KMS-11 (cell line): ENCODE measurements at regions not wholly inside any gene's neighbourhood (a gene's known extent, or its start where the extent isn't known, plus 50 kb on each side); places are given as distances from the start of the nearest gene placed in this dataset.

Experiments used
- H2AFZ ChIP-seq: fragments of 200-600 bp; sonication (generic); 2 replicates; pipeline ENCODE4 v1.6.1; 2016; ENCODE audit warnings: antibody characterized with exemption, mixed run types, low read depth
- H3K27ac ChIP-seq: fragments of 200-600 bp; sonication (generic); 2 replicates; pipeline ENCODE4 v1.6.1; 2016; ENCODE audit warnings: mild to moderate bottlenecking, mixed run types
- H3K27me3 ChIP-seq: fragments of 200-600 bp; sonication (generic); 2 replicates; pipeline ENCODE4 v1.6.1; 2017; ENCODE audit warnings: mild to moderate bottlenecking, low read depth, mixed run types, moderate library complexity; ENCODE audit not compliant: insufficient read depth
- H3K36me3 ChIP-seq: fragments of 200-600 bp; sonication (generic); 2 replicates; pipeline ENCODE4 v1.6.1; 2017; ENCODE audit warnings: mild to moderate bottlenecking, mixed run types; ENCODE audit not compliant: insufficient read depth
- H3K4me1 ChIP-seq: fragments of 200-600 bp; sonication (generic); 2 replicates; pipeline ENCODE4 v1.6.1; 2016; ENCODE audit warnings: mild to moderate bottlenecking, low read depth, mixed run types; ENCODE audit not compliant: poor library complexity, severe bottlenecking
- H3K4me2 ChIP-seq: fragments of 200-600 bp; sonication (generic); 2 replicates; pipeline ENCODE4 v1.7.0; 2016; ENCODE audit warnings: mild to moderate bottlenecking, mixed run types
- H3K4me3 ChIP-seq: fragments of 200-600 bp; sonication (generic); IDR thresholded peaks from 2 replicates; pipeline ENCODE4 v1.6.1; 2017; ENCODE audit warnings: low read depth, low read length, mixed read lengths; ENCODE audit not compliant: insufficient read depth
- H3K79me2 ChIP-seq: fragments of 200-600 bp; sonication (generic); 2 replicates; pipeline ENCODE4 v1.6.1; 2016; ENCODE audit warnings: low read depth, mixed run types; ENCODE audit not compliant: insufficient read depth
- H3K9ac ChIP-seq: fragments of 200-600 bp; sonication (generic); 2 replicates; pipeline ENCODE4 v1.6.1; 2016; ENCODE audit warnings: mild to moderate bottlenecking, mixed run types
- H4K20me1 ChIP-seq: fragments of 200-600 bp; sonication (generic); 2 replicates; pipeline ENCODE4 v1.6.1; 2016; ENCODE audit warnings: mild to moderate bottlenecking, mixed run types; ENCODE audit not compliant: insufficient read depth
- CTCF ChIP-seq: fragments of 200-600 bp; sonication (generic); conservative IDR thresholded peaks from 2 replicates; pipeline ENCODE4 v1.6.1; 2017; ENCODE audit warnings: low read depth, mild to moderate bottlenecking, antibody characterized with exemption, low read length, moderate library complexity, mixed read lengths

GRCh38 chr7:153386556-153386955 is 627.0 kb downstream of the ACTR3B start:
- Histone ChIP-seq H2AFZ (no peak overlapping the region), H3K4me1 (no peaks in the 10 kb centered on the region), H3K9ac (no peak overlapping the region), H3K36me3 (no peaks in the 10 kb centered on the region), H3K79me2 (no peaks in the 10 kb centered on the region), H3K27me3 (no peaks in the 10 kb centered on the region), H3K27ac (no peak overlapping the region), H4K20me1 (no peaks in the 10 kb centered on the region), H3K4me3 (no peak overlapping the region), H3K4me2 (no peak overlapping the region)
- TF ChIP-seq CTCF = no peak

DNA sequence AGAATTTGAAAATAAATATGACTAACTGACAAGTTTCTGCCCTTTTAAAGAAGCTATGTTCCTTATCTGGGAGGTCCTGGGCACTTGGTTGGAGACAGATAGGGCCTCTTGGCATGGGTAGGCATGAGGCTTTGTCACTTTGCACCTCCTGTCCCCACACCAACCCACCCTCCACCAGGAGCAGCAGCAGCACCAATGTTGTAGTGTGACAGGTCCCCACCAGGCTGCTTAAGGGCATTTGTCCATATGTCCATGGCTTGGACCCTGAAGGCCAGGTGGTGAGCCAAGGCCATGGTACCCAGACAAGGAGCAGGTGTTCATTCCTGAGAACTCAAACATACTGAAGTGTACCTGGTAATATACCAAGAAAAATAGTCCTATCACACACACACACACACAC is 629.1 kb downstream of the ACTR3B start:
- Histone ChIP-seq H4K20me1 (no peaks in the 10 kb centered on the region), H3K36me3 (no peaks in the 10 kb centered on the region), H3K27me3 (no peaks in the 10 kb centered on the region), H3K4me1 (no peaks in the 10 kb centered on the region), H3K4me3 (no peak overlapping the region), H3K27ac (no peak overlapping the region), H3K79me2 (no peaks in the 10 kb centered on the region), H2AFZ (no peak overlapping the region), H3K9ac (no peak overlapping the region), H3K4me2 (no peak overlapping the region)
- no peak for TF ChIP-seq CTCF

DNA sequence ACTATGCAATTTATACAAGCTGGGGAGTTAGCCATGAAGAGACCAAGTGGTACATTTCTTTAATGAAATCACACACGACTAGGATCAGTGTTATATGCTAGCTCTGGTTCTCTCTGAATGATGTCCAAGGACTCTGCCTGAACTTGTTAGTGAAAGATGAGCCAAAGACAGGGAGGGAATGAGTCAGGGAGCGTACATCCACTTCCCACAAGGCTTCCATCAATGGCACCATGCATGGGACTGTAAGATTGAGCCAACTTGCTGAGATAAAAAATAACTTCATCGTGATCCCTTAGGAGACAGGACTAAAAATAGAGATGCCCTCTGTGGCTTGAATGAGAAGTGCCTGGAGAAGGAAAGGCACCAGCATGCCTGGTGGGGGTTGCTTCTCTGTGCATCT is 629.7 kb downstream of the ACTR3B start:
- Histone ChIP-seq H3K27ac (no peak overlapping the region), H3K4me3 (no peak overlapping the region), H3K4me1 (no peaks in the 10 kb centered on the region), H2AFZ (no peak overlapping the region), H3K36me3 (no peaks in the 10 kb centered on the region), H3K27me3 (no peaks in the 10 kb centered on the region), H3K4me2 (no peak overlapping the region), H3K9ac (no peak overlapping the region), H4K20me1 (no peaks in the 10 kb centered on the region), H3K79me2 (no peaks in the 10 kb centered on the region)
- TF ChIP-seq CTCF = no peak

DNA sequence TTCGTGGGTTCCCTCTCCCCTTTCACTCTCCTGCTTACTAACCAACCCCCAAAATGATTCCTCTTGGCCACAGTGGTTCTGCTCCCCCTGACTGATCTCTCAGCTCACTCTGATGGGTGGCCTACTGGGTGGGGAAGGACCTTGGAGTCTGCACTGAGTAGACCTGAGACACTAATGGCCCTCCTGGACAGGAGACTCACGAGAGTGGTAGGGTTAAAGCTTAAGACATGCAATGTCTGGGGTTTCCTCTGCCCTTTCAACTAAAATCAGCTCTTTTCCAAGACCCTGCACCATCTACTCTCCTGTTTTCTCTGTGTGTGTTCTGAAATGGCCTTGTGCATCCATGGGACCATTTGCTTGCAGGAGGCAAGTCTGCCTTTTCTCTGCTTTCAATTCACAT is 631.4 kb downstream of the ACTR3B start:
- Histone ChIP-seq H3K4me1 (no peaks in the 10 kb centered on the region), H3K4me3 (no peak overlapping the region), H4K20me1 (no peaks in the 10 kb centered on the region), H2AFZ (no peak overlapping the region), H3K27me3 (no peaks in the 10 kb centered on the region), H3K36me3 (no peaks in the 10 kb centered on the region), H3K4me2 (no peak overlapping the region), H3K79me2 (no peaks in the 10 kb centered on the region), H3K9ac (no peak overlapping the region), H3K27ac (no peak overlapping the region)
- TF ChIP-seq CTCF = no peak

DNA sequence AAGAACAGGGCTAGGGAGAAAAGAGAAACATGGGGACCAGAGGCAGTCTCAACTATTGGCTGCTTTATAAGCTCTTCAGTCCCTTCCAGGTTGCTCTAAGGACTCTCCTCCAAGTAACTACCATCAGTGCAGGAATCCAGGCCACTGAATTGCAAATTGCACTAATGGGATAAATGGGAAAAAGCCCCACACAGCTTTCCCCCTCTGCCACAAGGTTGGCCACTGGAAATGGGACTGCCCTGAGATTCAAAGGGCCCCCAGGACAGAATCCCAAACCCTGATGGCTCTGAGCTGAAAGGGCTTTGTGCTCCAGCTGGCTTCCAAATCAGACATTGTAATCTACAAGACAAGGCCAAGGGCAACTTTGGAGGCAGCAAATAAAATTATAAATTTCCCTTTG is 633.2 kb downstream of the ACTR3B start:
- no peaks in the 10 kb centered on the region for H4K20me1 ChIP-seq
- H3K27me3 ChIP-seq = no peaks in the 10 kb centered on the region

More for the DNA sequence above, 633.2 kb downstream of the ACTR3B start:
- no peak overlapping the region for H3K9ac ChIP-seq
- H3K4me2 ChIP-seq = no peak overlapping the region
- no peaks in the 10 kb centered on the region for H3K36me3 ChIP-seq
- no peaks in the 10 kb centered on the region for H3K79me2 ChIP-seq
- no peak overlapping the region for H3K27ac ChIP-seq
- no peak for TF ChIP-seq CTCF
- no peak overlapping the region for H3K4me3 ChIP-seq
- H2AFZ ChIP-seq = no peak overlapping the region
- no peaks in the 10 kb centered on the region for H3K4me1 ChIP-seq
